ENCODE measurements at regions not wholly inside any gene's neighbourhood (a gene's known extent, or its start where the extent isn't known, plus 50 kb on each side); places are given as distances from the start of the nearest gene placed in this dataset.
A peak's percentile ranks its signal among the peaks of the same experiment; 100 is the strongest.

- no peak overlapping the region for H3K27ac ChIP-seq
- no peak for DNase-seq (ENCODE audit: low spot score in 2 of 2)
- no peaks in the 10 kb centered on the region for H3K9me3 ChIP-seq
- 85 to 97% methylated on average over 1 of the region's 1 CpG for WGBS, 2 donors
- TF ChIP-seq, protein P1, sequence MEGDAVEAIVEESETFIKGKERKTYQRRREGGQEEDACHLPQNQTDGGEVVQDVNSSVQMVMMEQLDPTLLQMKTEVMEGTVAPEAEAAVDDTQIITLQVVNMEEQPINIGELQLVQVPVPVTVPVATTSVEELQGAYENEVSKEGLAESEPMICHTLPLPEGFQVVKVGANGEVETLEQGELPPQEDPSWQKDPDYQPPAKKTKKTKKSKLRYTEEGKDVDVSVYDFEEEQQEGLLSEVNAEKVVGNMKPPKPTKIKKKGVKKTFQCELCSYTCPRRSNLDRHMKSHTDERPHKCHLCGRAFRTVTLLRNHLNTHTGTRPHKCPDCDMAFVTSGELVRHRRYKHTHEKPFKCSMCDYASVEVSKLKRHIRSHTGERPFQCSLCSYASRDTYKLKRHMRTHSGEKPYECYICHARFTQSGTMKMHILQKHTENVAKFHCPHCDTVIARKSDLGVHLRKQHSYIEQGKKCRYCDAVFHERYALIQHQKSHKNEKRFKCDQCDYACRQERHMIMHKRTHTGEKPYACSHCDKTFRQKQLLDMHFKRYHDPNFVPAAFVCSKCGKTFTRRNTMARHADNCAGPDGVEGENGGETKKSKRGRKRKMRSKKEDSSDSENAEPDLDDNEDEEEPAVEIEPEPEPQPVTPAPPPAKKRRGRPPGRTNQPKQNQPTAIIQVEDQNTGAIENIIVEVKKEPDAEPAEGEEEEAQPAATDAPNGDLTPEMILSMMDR (IDR thresholded peaks at IDR 0.05), result no peak
- TF ChIP-seq EP300 (IDR thresholded peaks at IDR 0.05), result no peak
- no peak for TF ChIP-seq POLR2A (IDR thresholded peaks at IDR 0.05)
- no peak overlapping the region for H3K4me3 ChIP-seq
- no peaks in the 10 kb centered on the region for H3K27me3 ChIP-seq
- H3K36me3 ChIP-seq, result no peaks in the 10 kb centered on the region
- no peaks in the 10 kb centered on the region for H3K4me1 ChIP-seq
These were observed 327.3 kb downstream of the SMAD2 start for GRCh38 chr18:47603158-47603557.

DNA sequence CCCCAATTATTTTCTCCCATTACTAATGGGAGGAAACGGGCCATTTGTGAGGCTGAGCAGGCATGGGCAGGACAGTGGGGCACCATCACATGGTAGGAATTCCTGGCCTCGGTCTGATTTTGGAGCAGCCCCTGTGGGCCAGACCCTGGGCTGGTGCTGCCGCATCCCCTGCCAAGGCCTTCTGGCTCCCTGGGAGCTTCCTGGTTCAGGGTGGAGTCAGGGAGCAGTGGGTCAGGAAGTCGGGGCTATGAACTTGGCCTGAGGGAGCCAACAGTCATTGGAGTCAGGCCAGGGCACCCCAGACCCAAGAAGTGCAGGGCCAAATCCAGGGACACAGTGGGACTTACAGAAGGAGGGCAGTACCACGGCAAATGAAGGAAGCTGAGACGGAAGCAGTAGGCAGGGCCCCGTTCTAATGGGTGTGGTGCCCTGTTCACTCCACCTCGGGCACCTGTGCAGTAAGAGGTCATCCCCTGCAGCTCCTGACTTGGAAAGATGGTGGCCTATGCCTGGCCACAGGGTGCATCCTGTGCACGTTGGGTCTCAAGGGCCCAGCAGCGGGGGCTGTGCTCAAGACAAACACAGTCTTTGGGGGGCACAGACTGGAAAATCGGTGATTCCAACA, 328.1 kb downstream of the SMAD2 start:
- Histone ChIP-seq H3K27ac (no peak overlapping the region), H3K9me3 (no peaks in the 10 kb centered on the region), H3K36me3 (no peaks in the 10 kb centered on the region), H3K27me3 (no peaks in the 10 kb centered on the region), H3K4me3 (no peak overlapping the region), H3K4me1 (no peaks in the 10 kb centered on the region)
- TF ChIP-seq EP300 (IDR thresholded peaks at IDR 0.05) (no peak), POLR2A (IDR thresholded peaks at IDR 0.05) (no peak)
- TF ChIP-seq, protein P1 (IDR thresholded peaks at IDR 0.05), result no peak
- no peak for DNase-seq (ENCODE audit: low spot score in 2 of 2)
- 65 to 68% methylated on average over 11 of the region's 11 CpGs for WGBS, 2 donors

- 59 to 60% methylated on average over 13 of the region's 13 CpGs for WGBS, 2 donors
- H3K9me3 ChIP-seq, result no peaks in the 10 kb centered on the region
- no peaks in the 10 kb centered on the region for H3K4me1 ChIP-seq
- no peaks in the 10 kb centered on the region for H3K27me3 ChIP-seq
- TF ChIP-seq POLR2A (IDR thresholded peaks at IDR 0.05) (no peak), EP300 (IDR thresholded peaks at IDR 0.05) (no peak)
- TF ChIP-seq, protein P1 (IDR thresholded peaks at IDR 0.05), result no peak
- H3K27ac ChIP-seq, result no peak overlapping the region
- no peak for DNase-seq (ENCODE audit: low spot score in 2 of 2)
- no peak overlapping the region for H3K4me3 ChIP-seq
- H3K36me3 ChIP-seq, result no peaks in the 10 kb centered on the region
These were observed 328.7 kb downstream of the SMAD2 start for GRCh38 chr18:47601581-47602272.

- no peaks in the 10 kb centered on the region for H3K27me3 ChIP-seq
- H3K4me3 ChIP-seq, result no peak overlapping the region
- H3K9me3 ChIP-seq, result peaks cover 0 to 15% (median 0%) of the 10 kb centered on the region in 4 donors
- no peaks in the 10 kb centered on the region for H3K36me3 ChIP-seq
- TF ChIP-seq, protein P1 (IDR thresholded peaks at IDR 0.05), result peak in 1 of 5 experiments; percentile 14
- TF ChIP-seq EP300 (IDR thresholded peaks at IDR 0.05), result no peak
- no peak for DNase-seq (ENCODE audit: low spot score in 2 of 2)
- no peaks in the 10 kb centered on the region for H3K4me1 ChIP-seq
- WGBS, 2 donors, result 2 to 4% methylated on average over 2 of the region's 2 CpGs
- H3K27ac ChIP-seq, result no peak overlapping the region
These were observed 334.5 kb downstream of the SMAD2 start for GRCh38 chr18:47595831-47596501.

- DNase-seq (ENCODE audit: low spot score in 2 of 2), result peak; percentile 16 to 29
- peaks cover 0 to 15% (median 0%) of the 10 kb centered on the region in 4 donors for H3K9me3 ChIP-seq
- WGBS, 2 donors, result 52 to 59% methylated on average over 23 of the region's 23 CpGs
- no peaks in the 10 kb centered on the region for H3K36me3 ChIP-seq
- H3K27ac ChIP-seq, result no peak overlapping the region
- H3K27me3 ChIP-seq, result no peaks in the 10 kb centered on the region
- no peak for TF ChIP-seq EP300 (IDR thresholded peaks at IDR 0.05)
- TF ChIP-seq, protein P1 (IDR thresholded peaks at IDR 0.05), result no peak
- TF ChIP-seq POLR2A (IDR thresholded peaks at IDR 0.05), result no peak
- no peaks in the 10 kb centered on the region for H3K4me1 ChIP-seq
- no peak overlapping the region for H3K4me3 ChIP-seq
These were observed 335.8 kb downstream of the SMAD2 start for GRCh38 chr18:47594621-47595086.

Measured in tibial nerve (tissue), 4 donors.